Left ventricle myocardium inferior (tissue), 1 donor: ENCODE measurements at regions not wholly inside any gene's neighbourhood (a gene's known extent, or its start where the extent isn't known, plus 50 kb on each side); places are given as distances from the start of the nearest gene placed in this dataset.

Experiments used
- DNase-seq: peaks from one replicate; pipeline ENCODE4 v3.0.0-alpha.2; 2020
- H3K27ac ChIP-seq: fragments of 200-600 bp; replicated peaks from 2 replicates; pipeline ENCODE4 v1.8.0; 2021
- H3K27me3 ChIP-seq: fragments of 200-600 bp; 2 replicates; pipeline ENCODE4 v1.8.0; 2021; ENCODE audit warnings: low read depth
- H3K36me3 ChIP-seq: fragments of 200-600 bp; 2 replicates; pipeline ENCODE4 v1.8.0; 2021
- H3K4me1 ChIP-seq: fragments of 200-600 bp; 2 replicates; pipeline ENCODE4 v1.8.0; 2021
- H3K4me3 ChIP-seq: fragments of 200-600 bp; 2 replicates; pipeline ENCODE4 v1.8.0; 2021; ENCODE audit warnings: mild to moderate bottlenecking, moderate library complexity
- H3K9me3 ChIP-seq: fragments of 200-600 bp; replicated peaks from 2 replicates; pipeline ENCODE4 v1.8.0; 2021
- intact Hi-C: fragments of 100-400 bp; cut with micrococcal nuclease; formaldehyde crosslinking; loops from one replicate; pipeline ENCODE4 v1.11.0; 2022
- TF ChIP-seq, protein P1 (sequence below): fragments of 200-600 bp; IDR thresholded peaks from 2 replicates; pipeline ENCODE4 v1.8.0; 2021; ENCODE audit warnings: antibody characterized with exemption, mild to moderate bottlenecking, borderline replicate concordance
- donor health status: DM: no; HTN: yes; CAD: no; lungs with severe emphysema.

DNA sequence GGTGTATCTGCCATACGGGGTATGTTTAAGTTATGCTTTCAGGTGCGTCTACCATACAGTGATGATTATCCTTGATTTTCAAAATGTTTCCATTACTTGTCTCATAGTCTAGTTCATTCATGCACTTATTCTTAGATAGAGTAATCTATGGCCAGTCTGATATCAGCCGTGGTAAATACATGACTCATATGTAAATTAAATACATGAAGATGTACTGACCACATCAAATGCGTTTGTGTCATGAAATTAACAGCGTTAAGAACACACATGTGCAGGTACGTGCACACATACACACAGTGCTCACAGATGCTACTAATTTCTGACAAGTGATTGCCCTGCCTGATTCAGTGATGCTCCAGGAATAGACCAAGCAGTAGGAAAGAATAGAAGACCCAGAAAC is 75.2 kb upstream of the EXOC1L start:
- no peaks in the 10 kb centered on the region for H3K9me3 ChIP-seq
- no peak for DNase-seq
- H3K27ac ChIP-seq: no peak overlapping the region
- H3K4me3 ChIP-seq: no peak overlapping the region
- intact Hi-C loops: no loop called here
- H3K36me3 ChIP-seq: no peaks in the 10 kb centered on the region
- H3K4me1 ChIP-seq: no peaks in the 10 kb centered on the region
- peaks cover 23% of the 10 kb centered on the region for H3K27me3 ChIP-seq
- TF ChIP-seq, protein P1, sequence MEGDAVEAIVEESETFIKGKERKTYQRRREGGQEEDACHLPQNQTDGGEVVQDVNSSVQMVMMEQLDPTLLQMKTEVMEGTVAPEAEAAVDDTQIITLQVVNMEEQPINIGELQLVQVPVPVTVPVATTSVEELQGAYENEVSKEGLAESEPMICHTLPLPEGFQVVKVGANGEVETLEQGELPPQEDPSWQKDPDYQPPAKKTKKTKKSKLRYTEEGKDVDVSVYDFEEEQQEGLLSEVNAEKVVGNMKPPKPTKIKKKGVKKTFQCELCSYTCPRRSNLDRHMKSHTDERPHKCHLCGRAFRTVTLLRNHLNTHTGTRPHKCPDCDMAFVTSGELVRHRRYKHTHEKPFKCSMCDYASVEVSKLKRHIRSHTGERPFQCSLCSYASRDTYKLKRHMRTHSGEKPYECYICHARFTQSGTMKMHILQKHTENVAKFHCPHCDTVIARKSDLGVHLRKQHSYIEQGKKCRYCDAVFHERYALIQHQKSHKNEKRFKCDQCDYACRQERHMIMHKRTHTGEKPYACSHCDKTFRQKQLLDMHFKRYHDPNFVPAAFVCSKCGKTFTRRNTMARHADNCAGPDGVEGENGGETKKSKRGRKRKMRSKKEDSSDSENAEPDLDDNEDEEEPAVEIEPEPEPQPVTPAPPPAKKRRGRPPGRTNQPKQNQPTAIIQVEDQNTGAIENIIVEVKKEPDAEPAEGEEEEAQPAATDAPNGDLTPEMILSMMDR: no peak

DNA sequence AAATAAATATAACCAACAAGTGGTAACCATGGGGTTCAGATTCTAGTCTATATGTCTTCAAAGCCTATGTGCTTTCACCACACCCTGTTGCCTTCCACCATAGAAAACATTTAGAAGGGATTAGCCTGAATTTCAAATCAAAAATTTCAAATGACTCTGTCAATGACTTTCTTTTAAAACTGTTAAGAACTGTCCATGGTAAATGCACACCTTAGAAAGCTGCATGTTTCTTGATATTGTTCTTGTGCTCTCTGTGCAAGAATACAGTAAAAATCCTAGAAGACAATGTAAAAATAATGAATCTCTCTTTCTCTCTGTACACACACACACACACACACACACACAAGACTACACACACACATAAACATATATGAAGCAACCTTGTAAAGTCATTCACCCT is 74.6 kb upstream of the EXOC1L start:
- Histone ChIP-seq H3K36me3 (no peaks in the 10 kb centered on the region), H3K4me1 (no peaks in the 10 kb centered on the region), H3K27me3 (peaks cover 17% of the 10 kb centered on the region), H3K4me3 (no peak overlapping the region), H3K27ac (no peak overlapping the region), H3K9me3 (no peaks in the 10 kb centered on the region)
- DNase-seq: no peak
- TF ChIP-seq, protein P1: no peak
- intact Hi-C loops: no loop called here

DNA sequence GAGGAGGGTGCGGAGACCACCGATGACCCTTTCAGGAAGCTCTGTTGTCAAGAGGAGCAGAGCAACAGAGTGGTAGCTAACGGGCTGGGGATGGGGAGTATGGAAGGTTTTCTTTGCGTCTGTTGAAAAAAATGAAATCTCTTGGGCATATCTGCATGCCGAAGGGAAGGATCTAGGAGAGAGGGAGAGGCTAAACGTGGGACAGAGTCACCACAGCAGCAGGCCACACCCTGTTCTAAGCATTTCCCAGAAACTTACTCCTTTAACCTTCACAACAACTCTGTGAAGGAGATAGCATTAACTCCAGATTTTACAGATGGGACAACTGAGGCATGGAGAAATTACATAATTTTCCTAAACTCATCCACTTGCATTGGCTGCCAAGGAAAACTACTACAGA is 71.8 kb upstream of the EXOC1L start:
- TF ChIP-seq, protein P1: no peak
- Histone ChIP-seq H3K4me1 (no peaks in the 10 kb centered on the region), H3K9me3 (no peaks in the 10 kb centered on the region), H3K27me3 (peaks cover 12% of the 10 kb centered on the region), H3K4me3 (no peak overlapping the region), H3K36me3 (no peaks in the 10 kb centered on the region), H3K27ac (no peak overlapping the region)
- no peak for DNase-seq
- intact Hi-C loops: no loop called here

DNA sequence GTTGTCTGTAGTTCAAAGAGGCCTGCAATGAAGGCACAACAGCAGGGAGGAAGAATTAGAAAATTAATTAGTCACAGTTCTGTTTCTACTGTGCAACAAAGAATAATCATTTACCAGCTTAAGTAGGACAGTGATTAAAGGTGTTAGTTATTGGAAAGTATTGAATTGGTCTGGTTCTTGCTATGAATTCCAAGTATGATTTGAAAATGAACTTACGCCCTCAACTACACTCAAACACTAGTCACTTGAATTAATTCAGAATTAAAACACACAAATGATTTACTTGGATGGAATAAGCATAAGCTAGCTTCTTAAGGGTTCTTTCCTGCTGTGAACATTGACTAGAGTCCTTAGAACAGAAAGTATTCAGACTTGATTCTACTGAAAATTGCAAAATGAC is 69.9 kb upstream of the EXOC1L start:
- H3K36me3 ChIP-seq: no peaks in the 10 kb centered on the region
- no peak overlapping the region for H3K27ac ChIP-seq
- H3K27me3 ChIP-seq: peaks cover 12% of the 10 kb centered on the region
- intact Hi-C loops: no loop called here
- TF ChIP-seq, protein P1: no peak
- no peaks in the 10 kb centered on the region for H3K4me1 ChIP-seq
- H3K9me3 ChIP-seq: no peaks in the 10 kb centered on the region
- no peak for DNase-seq
- H3K4me3 ChIP-seq: no peak overlapping the region

DNA sequence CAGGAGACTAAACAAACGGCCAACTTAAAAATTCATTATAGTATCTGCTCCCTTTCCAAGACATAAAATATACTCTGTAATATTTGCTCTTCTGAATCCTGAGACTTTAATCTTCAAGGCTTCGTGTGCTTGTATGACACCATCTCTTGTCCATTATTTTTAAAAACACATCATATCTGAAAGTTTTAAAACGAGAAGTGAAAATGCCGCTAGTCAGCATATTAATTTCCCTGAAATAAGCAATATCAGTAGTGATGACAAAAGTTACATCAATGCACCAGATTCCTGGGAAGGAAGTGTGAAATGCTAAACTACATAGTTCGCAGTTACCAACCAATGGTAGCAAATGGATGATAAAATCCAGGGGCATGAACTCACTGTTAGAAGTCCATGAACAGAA is 66.8 kb upstream of the EXOC1L start:
- intact Hi-C loops: no loop called here
- no peaks in the 10 kb centered on the region for H3K9me3 ChIP-seq

More for the DNA sequence above, 66.8 kb upstream of the EXOC1L start:
- no peak overlapping the region for H3K4me3 ChIP-seq
- H3K36me3 ChIP-seq: no peaks in the 10 kb centered on the region
- no peak overlapping the region for H3K27ac ChIP-seq
- no peaks in the 10 kb centered on the region for H3K27me3 ChIP-seq
- peaks cover under 1% of the 10 kb centered on the region for H3K4me1 ChIP-seq
- DNase-seq: no peak
- TF ChIP-seq, protein P1: no peak
